Natural killer cell (primary cell): ENCODE measurements at regions not wholly inside any gene's neighbourhood (a gene's known extent, or its start where the extent isn't known, plus 50 kb on each side); places are given as distances from the start of the nearest gene placed in this dataset.
"Not testable (repeated sequence)": the region's sequence is repeated elsewhere in the genome, so short reads cannot be mapped to it uniquely, and the experiment has no call there.

Experiments
- ATAC-seq, 3 donors: fragments of 150-1000 bp in 2 of 3; fragments of 200-7000 bp in 1 of 3; cut with Tn5 transposase; 1 replicate in 1 of 3; 2 replicates in 2 of 3; pipeline ENCODE4 v1.10.0; 2021; ENCODE audit warnings: mild to moderate bottlenecking in 2 of 3, moderate library complexity in 2 of 3
- DNase-seq, 2 donors: peaks; one replicate each; pipeline versions ENCODE4 v3.0.0 to v3.0.0-alpha.2; 2013 to 2021; ENCODE audit warnings: mixed read lengths in 1 of 2
- H3K27ac ChIP-seq: one replicate; pipeline ENCODE4 v1.5.1; 2013; ENCODE audit warnings: mild to moderate bottlenecking, low read length
- H3K27me3 ChIP-seq: one replicate; pipeline ENCODE4 v1.6.1; 2013; ENCODE audit warnings: low read length; ENCODE audit not compliant: control insufficient read depth, insufficient read depth
- H3K36me3 ChIP-seq: one replicate; pipeline ENCODE4 v1.6.1; 2013; ENCODE audit warnings: low read length; ENCODE audit not compliant: control insufficient read depth, insufficient read depth
- H3K4me1 ChIP-seq: one replicate; pipeline ENCODE4 v1.6.1; 2013; ENCODE audit warnings: low read length; ENCODE audit not compliant: control insufficient read depth, insufficient read depth
- H3K4me3 ChIP-seq: one replicate; pipeline ENCODE4 v1.5.1; 2013; ENCODE audit warnings: low read length
- H3K9me3 ChIP-seq: one replicate; pipeline ENCODE4 v1.6.1; 2013; ENCODE audit warnings: low read length; ENCODE audit not compliant: control insufficient read depth, insufficient read depth
- H3K27ac Mint-ChIP-seq, 2 donors: one replicate each; pipeline ENCODE4 v1.8.0; 2022; ENCODE audit warnings: mild to moderate bottlenecking in 2 of 2, mixed read lengths in 2 of 2, moderate library complexity in 1 of 2
- H3K27me3 Mint-ChIP-seq, 2 donors: one replicate each; pipeline ENCODE4 v1.8.0; 2022; ENCODE audit warnings: low read depth in 2 of 2, mixed read lengths in 2 of 2
- H3K36me3 Mint-ChIP-seq: one replicate; pipeline ENCODE4 v1.8.0; 2022; ENCODE audit warnings: mixed read lengths
- H3K4me1 Mint-ChIP-seq, 2 donors: one replicate each; pipeline ENCODE4 v1.8.0; 2022; ENCODE audit warnings: mixed read lengths in 2 of 2
- H3K4me3 Mint-ChIP-seq: one replicate; pipeline ENCODE4 v1.8.0; 2022; ENCODE audit warnings: mild to moderate bottlenecking, moderate library complexity, mixed read lengths
- H3K9me3 Mint-ChIP-seq, 2 donors: one replicate each; pipeline ENCODE4 v1.8.0; 2022; ENCODE audit warnings: mixed read lengths in 2 of 2
- WGBS: methylation state at CpG from one replicate; pipeline ENCODE4 v1.1.7; 2013; ENCODE audit warnings: missing lambda C conversion rate; ENCODE audit not compliant: insufficient coverage; 5-methylcytosine and 5-hydroxymethylcytosine counted together
- intact Hi-C: fragments of 100-400 bp; cut with micrococcal nuclease; formaldehyde crosslinking; loops from one replicate; pipeline ENCODE4 v1.14.2; 2022
- TF ChIP-seq, protein P1 (sequence below): fragments of 200-600 bp; IDR thresholded peaks from one replicate; pipeline ENCODE4 v1.8.0; 2022; ENCODE audit warnings: antibody characterized with exemption

DNA sequence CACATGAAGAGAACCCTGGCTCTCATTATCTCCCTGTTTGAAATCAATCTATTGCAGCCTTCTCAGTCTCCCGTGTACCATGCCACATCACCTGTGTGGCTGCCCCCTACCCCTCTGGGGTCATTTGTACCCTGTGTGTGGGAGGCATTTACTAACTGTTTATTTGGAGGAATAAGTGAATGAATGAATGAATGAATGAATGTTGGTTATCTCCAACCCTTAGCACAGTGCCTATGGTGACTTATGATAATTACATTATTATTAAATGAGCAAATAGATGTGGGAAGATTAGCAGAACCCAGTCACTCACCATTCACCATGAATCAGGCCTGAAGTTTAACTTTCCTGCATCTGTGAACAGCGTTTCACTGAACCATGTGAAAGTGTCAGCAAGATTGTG is 560.8 kb downstream of the MATN1 start:
- Mint-ChIP-seq H3K4me3 (no peak overlapping the region), H3K36me3 (no peaks in the 10 kb centered on the region), H3K27me3 (peaks cover 29 to 39% of the 10 kb centered on the region in 2 donors), H3K9me3 (no peaks in the 10 kb centered on the region), H3K4me1 (no peaks in the 10 kb centered on the region), H3K27ac (no peak overlapping the region)
- no peaks in the 10 kb centered on the region for H3K36me3 ChIP-seq
- WGBS, result 100% methylated on average over 2 of the region's 2 CpGs
- H3K9me3 ChIP-seq, result no peaks in the 10 kb centered on the region
- intact Hi-C loops, result no loop called here
- TF ChIP-seq, protein P1, sequence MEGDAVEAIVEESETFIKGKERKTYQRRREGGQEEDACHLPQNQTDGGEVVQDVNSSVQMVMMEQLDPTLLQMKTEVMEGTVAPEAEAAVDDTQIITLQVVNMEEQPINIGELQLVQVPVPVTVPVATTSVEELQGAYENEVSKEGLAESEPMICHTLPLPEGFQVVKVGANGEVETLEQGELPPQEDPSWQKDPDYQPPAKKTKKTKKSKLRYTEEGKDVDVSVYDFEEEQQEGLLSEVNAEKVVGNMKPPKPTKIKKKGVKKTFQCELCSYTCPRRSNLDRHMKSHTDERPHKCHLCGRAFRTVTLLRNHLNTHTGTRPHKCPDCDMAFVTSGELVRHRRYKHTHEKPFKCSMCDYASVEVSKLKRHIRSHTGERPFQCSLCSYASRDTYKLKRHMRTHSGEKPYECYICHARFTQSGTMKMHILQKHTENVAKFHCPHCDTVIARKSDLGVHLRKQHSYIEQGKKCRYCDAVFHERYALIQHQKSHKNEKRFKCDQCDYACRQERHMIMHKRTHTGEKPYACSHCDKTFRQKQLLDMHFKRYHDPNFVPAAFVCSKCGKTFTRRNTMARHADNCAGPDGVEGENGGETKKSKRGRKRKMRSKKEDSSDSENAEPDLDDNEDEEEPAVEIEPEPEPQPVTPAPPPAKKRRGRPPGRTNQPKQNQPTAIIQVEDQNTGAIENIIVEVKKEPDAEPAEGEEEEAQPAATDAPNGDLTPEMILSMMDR, result no peak
- H3K27ac ChIP-seq, result no peak overlapping the region
- no peak overlapping the region for H3K4me3 ChIP-seq
- no peaks in the 10 kb centered on the region for H3K4me1 ChIP-seq
- no peaks in the 10 kb centered on the region for H3K27me3 ChIP-seq
- no peak for ATAC-seq
- no peak for DNase-seq

DNA sequence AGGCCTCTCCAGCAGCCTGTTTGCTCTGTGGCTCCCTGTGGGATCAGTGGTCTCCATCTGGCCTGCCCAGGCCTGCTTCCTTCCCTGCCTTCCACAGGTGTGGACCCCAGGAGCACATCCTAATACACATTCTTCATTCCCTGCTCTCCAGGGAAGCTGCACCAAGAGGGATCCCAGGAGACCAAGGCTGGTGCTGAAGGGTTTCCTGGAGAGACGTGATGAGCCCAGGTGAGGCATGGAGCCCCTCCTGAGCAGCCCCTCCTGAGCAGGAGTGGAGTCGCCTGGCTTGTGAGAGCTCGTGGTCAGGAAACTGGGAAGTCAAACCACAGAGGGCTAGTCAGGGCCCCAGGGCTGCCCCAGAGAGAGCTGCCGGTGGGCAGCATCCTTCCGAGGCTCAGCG is 561.4 kb downstream of the MATN1 start:
- Histone ChIP-seq H3K36me3 (no peaks in the 10 kb centered on the region), H3K27me3 (no peaks in the 10 kb centered on the region), H3K4me1 (no peaks in the 10 kb centered on the region), H3K27ac (no peak overlapping the region), H3K4me3 (no peak overlapping the region), H3K9me3 (no peaks in the 10 kb centered on the region)
- Mint-ChIP-seq H3K4me1 (no peaks in the 10 kb centered on the region), H3K27me3 (peaks cover 25 to 39% of the 10 kb centered on the region in 2 donors), H3K9me3 (no peaks in the 10 kb centered on the region), H3K4me3 (no peak overlapping the region), H3K36me3 (no peaks in the 10 kb centered on the region), H3K27ac (no peak overlapping the region)
- DNase-seq (no peak), ATAC-seq (no peak)
- intact Hi-C loops, result no loop called here
- 33% methylated on average over 6 of the region's 6 CpGs for WGBS
- TF ChIP-seq, protein P1, result no peak

DNA sequence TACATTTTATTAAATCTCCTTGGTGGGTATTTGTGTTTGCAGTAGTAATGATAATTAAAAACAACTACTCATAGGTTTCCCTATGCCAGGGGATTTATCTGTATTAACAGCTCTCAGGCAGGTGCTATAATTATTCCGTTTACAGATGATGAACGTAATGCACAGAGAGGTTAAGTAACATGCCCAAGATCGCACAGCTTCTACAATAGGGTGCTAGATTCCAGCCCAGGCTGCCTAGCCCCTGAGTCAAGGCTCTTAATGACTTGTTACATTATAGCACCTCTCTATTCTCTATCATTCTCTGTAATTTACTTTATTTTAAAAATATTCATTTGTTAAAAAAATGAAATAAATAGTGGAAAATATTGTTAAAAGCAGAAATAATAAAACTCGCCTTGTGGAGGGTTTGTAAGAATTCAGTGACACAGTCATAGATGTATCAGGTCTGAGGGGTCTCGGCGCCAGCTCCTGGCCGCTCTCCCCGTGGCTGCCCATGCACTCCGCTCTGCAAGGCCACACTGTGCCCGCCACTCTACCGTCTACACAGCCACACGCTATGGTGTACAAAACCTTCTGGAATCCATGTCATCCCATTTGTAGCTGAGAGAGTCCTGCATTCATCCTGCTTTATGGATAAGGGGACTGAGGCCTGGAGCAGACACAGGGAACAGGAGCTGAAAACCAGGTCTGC is 562.2 kb downstream of the MATN1 start:
- H3K27me3 Mint-ChIP-seq, result peaks cover 21 to 39% of the 10 kb centered on the region in 2 donors
- no peaks in the 10 kb centered on the region for H3K9me3 Mint-ChIP-seq
- Histone ChIP-seq H3K27ac (no peak overlapping the region), H3K4me1 (no peaks in the 10 kb centered on the region), H3K9me3 (no peaks in the 10 kb centered on the region), H3K4me3 (no peak overlapping the region), H3K36me3 (no peaks in the 10 kb centered on the region), H3K27me3 (no peaks in the 10 kb centered on the region)
- DNase-seq (no peak), ATAC-seq (no peak)
- no peaks in the 10 kb centered on the region for H3K4me1 Mint-ChIP-seq
- intact Hi-C loops, result no loop called here
- no peak overlapping the region for H3K4me3 Mint-ChIP-seq
- H3K27ac Mint-ChIP-seq, result no peak overlapping the region
- TF ChIP-seq, protein P1, result no peak
- H3K36me3 Mint-ChIP-seq, result no peaks in the 10 kb centered on the region
- WGBS, result 86% methylated on average over 12 of the region's 12 CpGs

DNA sequence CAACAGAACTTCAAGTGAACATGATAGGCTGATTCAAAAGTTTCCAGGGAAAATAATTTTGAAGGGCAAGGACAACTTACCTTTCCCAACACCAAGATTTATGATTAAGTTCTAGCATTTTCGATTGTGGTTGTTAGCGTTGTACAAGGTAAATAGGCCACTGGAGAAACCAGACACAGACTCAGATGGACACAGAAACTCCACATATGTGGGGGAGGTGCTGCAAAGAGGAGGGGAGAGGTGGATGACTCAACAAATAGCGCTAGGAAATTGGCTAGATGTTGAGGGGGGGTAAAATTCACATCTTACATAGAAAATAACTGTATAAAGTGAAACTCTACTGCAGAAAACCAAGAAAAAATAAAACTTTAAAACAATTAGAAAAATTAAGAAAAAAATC is 564.4 kb downstream of the MATN1 start:
- intact Hi-C loops, result no loop called here
- no peak overlapping the region for H3K27ac ChIP-seq
- H3K27me3 Mint-ChIP-seq, result peaks cover 15 to 45% of the 10 kb centered on the region in 2 donors
- H3K36me3 ChIP-seq, result no peaks in the 10 kb centered on the region
- no peak for ATAC-seq
- no peaks in the 10 kb centered on the region for H3K36me3 Mint-ChIP-seq
- no peaks in the 10 kb centered on the region for H3K4me1 ChIP-seq
- TF ChIP-seq, protein P1, result no peak
- H3K9me3 ChIP-seq, result no peaks in the 10 kb centered on the region
- no peak overlapping the region for H3K27ac Mint-ChIP-seq
- H3K4me3 Mint-ChIP-seq, result no peak overlapping the region
- no peak for DNase-seq
- H3K27me3 ChIP-seq, result no peaks in the 10 kb centered on the region
- 66% methylated on average over 2 of the region's 3 CpGs for WGBS
- no peak overlapping the region for H3K4me3 ChIP-seq
- H3K9me3 Mint-ChIP-seq, result peaks cover 3 to 5% of the 10 kb centered on the region in 2 donors
- H3K4me1 Mint-ChIP-seq, result no peaks in the 10 kb centered on the region

DNA sequence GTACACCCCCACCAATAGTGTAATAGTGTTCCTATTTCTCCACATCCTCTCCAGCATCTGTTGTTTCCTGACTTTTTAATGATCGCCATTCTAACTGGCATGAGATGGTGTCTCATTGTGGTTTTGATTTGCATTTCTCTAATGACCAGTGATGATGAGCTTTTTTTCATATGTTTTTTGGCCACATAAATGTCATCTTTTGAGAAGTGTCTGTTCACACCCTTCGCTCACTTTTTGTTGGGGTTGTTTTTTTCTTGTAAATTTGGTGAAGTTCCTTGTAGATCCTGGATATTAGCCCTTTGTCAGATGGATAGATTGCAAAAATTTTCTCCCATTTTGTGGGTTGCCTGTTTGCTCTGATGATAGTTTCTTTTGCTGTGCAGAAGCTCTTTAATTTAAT is 567.7 kb downstream of the MATN1 start:
- H3K36me3 ChIP-seq, H3K27me3 ChIP-seq, H3K4me1 ChIP-seq, H3K27ac Mint-ChIP-seq, H3K9me3 Mint-ChIP-seq, H3K9me3 ChIP-seq, intact Hi-C loops, H3K27ac ChIP-seq, H3K4me3 ChIP-seq, DNase-seq, ATAC-seq, H3K36me3 Mint-ChIP-seq, H3K4me1 Mint-ChIP-seq, H3K4me3 Mint-ChIP-seq: not testable (repeated sequence)
- peaks cover 6 to 35% of the 10 kb centered on the region in 2 donors for H3K27me3 Mint-ChIP-seq
- WGBS, result 92% methylated on average over 1 of the region's 2 CpGs
